ENCODE measurements at regions not wholly inside any gene's neighbourhood (a gene's known extent, or its start where the extent isn't known, plus 50 kb on each side); places are given as distances from the start of the nearest gene placed in this dataset.

DNA sequence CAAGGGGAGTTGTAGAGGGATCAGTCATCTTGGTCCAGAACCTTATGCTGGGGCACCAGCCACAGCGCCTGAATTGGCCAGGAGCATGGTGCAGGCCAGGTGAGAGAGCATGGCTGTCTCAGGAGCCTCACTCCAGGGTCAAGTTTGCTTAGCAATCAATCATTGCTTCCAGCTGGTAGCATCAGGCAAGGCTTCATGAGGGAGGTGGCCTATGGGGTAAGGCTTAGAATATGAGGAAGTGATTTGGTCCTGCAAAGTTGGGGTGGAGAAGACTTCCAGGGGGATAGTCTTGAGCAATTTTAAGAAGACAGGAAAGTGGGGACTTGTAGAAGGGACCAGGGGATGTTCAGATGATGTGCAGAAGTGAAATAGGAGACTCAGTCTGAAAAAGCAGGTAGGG is 53.9 kb upstream of the PITX1 start:
- H3K4me3 ChIP-seq (replicated peaks; ENCODE audit: low read depth, low read length): no peak overlapping the region
- no peak for TF ChIP-seq CTCF (IDR thresholded peaks at IDR 0.05; ENCODE audit: insufficient read depth, low read length, poor library complexity, severe bottlenecking)
- DNase-seq (ENCODE audit: extremely low read depth, insufficient read length): no peak

GRCh38 chr5:135085936-135086725 is 52.1 kb upstream of the PITX1 start:
- no peak for TF ChIP-seq CTCF (IDR thresholded peaks at IDR 0.05; ENCODE audit: insufficient read depth, low read length, poor library complexity, severe bottlenecking)
- no peak for DNase-seq (ENCODE audit: extremely low read depth, insufficient read length)
- H3K27me3 ChIP-seq (replicated peaks; ENCODE audit: control insufficient read depth, insufficient read depth, low read length): no peaks in the 10 kb centered on the region
- H3K36me3 ChIP-seq (ENCODE audit: control insufficient read depth, insufficient read depth, low read length): no peaks in the 10 kb centered on the region
- H3K4me3 ChIP-seq (replicated peaks; ENCODE audit: low read depth, low read length): no peak overlapping the region

More for the DNA sequence above, 53.9 kb upstream of the PITX1 start:
- Histone ChIP-seq H3K36me3 (ENCODE audit: control insufficient read depth, insufficient read depth, low read length) (no peaks in the 10 kb centered on the region), H3K27me3 (replicated peaks; ENCODE audit: control insufficient read depth, insufficient read depth, low read length) (no peaks in the 10 kb centered on the region)

- no peak overlapping the region for H3K4me3 ChIP-seq (replicated peaks; ENCODE audit: low read depth, low read length)
- DNase-seq (ENCODE audit: extremely low read depth, insufficient read length): no peak
- H3K36me3 ChIP-seq (ENCODE audit: control insufficient read depth, insufficient read depth, low read length): no peaks in the 10 kb centered on the region
- TF ChIP-seq CTCF (IDR thresholded peaks at IDR 0.05; ENCODE audit: insufficient read depth, low read length, poor library complexity, severe bottlenecking): no peak
- no peaks in the 10 kb centered on the region for H3K27me3 ChIP-seq (replicated peaks; ENCODE audit: control insufficient read depth, insufficient read depth, low read length)
Observed at GRCh38 chr5:135085133-135085935, 51.3 kb upstream of the PITX1 start.

All from GM06990 (cell line).